Lower lobe of right lung (tissue), 2 donors: ENCODE measurements at regions not wholly inside any gene's neighbourhood (a gene's known extent, or its start where the extent isn't known, plus 50 kb on each side); places are given as distances from the start of the nearest gene placed in this dataset.

Experiments used
- ATAC-seq, 2 donors: fragments of 200-7000 bp; cut with Tn5 transposase; one replicate each; pipeline ENCODE4 v1.9.1; 2020 to 2022; ENCODE audit warnings: mild to moderate bottlenecking in 2 of 2, moderate library complexity in 2 of 2
- DNase-seq: peaks from one replicate; pipeline ENCODE4 v3.0.0-alpha.2; 2020
- H3K27ac ChIP-seq: fragments of 200-600 bp; one replicate; pipeline ENCODE4 v1.8.0; 2022
- H3K27me3 ChIP-seq: fragments of 200-600 bp; one replicate; pipeline ENCODE4 v1.8.0; 2022; ENCODE audit warnings: low read depth
- H3K36me3 ChIP-seq: fragments of 200-600 bp; one replicate; pipeline ENCODE4 v1.8.0; 2022; ENCODE audit warnings: mild to moderate bottlenecking
- H3K4me1 ChIP-seq: fragments of 200-600 bp; one replicate; pipeline ENCODE4 v1.8.0; 2022
- H3K4me3 ChIP-seq: fragments of 200-600 bp; one replicate; pipeline ENCODE4 v1.8.0; 2022; ENCODE audit warnings: mild to moderate bottlenecking
- H3K9me3 ChIP-seq: fragments of 200-600 bp; one replicate; pipeline ENCODE4 v1.8.0; 2022
- intact Hi-C: fragments of 100-400 bp; cut with DNase I; formaldehyde crosslinking; loops from one replicate; pipeline ENCODE4 v1.11.0; 2022
- TF ChIP-seq, protein P1 (sequence below): fragments of 200-600 bp; IDR thresholded peaks from one replicate; pipeline ENCODE4 v1.8.0; 2022; ENCODE audit warnings: antibody characterized with exemption, mild to moderate bottlenecking
- donor health status: DM: no; HTN: yes; CAD: no; lungs with severe emphysema.

DNA sequence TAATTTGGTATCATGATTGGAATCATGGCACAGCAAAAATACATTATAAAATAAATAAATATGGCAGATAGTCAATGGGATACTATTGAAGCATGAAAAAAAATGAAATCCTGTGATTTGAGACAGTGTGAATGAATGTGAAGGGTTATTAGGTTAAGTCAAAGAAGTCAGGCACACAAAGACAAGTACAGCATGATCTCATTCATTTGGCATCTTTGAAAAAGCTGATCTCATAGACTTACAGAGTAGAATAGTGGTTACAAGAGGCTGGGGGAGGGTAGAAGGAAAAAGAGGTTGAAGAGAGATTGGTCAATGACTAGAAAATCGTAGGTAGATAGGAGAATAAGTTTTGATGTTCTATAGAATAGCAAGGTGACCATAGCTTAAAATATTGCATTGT is 295.1 kb upstream of the SLITRK5 start:
- H3K27ac ChIP-seq: no peak overlapping the region
- ATAC-seq: no peak
- TF ChIP-seq, protein P1, sequence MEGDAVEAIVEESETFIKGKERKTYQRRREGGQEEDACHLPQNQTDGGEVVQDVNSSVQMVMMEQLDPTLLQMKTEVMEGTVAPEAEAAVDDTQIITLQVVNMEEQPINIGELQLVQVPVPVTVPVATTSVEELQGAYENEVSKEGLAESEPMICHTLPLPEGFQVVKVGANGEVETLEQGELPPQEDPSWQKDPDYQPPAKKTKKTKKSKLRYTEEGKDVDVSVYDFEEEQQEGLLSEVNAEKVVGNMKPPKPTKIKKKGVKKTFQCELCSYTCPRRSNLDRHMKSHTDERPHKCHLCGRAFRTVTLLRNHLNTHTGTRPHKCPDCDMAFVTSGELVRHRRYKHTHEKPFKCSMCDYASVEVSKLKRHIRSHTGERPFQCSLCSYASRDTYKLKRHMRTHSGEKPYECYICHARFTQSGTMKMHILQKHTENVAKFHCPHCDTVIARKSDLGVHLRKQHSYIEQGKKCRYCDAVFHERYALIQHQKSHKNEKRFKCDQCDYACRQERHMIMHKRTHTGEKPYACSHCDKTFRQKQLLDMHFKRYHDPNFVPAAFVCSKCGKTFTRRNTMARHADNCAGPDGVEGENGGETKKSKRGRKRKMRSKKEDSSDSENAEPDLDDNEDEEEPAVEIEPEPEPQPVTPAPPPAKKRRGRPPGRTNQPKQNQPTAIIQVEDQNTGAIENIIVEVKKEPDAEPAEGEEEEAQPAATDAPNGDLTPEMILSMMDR: no peak
- no peaks in the 10 kb centered on the region for H3K27me3 ChIP-seq
- no peaks in the 10 kb centered on the region for H3K36me3 ChIP-seq
- DNase-seq: no peak
- no peaks in the 10 kb centered on the region for H3K4me1 ChIP-seq
- intact Hi-C loops: no loop called here
- H3K4me3 ChIP-seq: no peak overlapping the region
- no peaks in the 10 kb centered on the region for H3K9me3 ChIP-seq

DNA sequence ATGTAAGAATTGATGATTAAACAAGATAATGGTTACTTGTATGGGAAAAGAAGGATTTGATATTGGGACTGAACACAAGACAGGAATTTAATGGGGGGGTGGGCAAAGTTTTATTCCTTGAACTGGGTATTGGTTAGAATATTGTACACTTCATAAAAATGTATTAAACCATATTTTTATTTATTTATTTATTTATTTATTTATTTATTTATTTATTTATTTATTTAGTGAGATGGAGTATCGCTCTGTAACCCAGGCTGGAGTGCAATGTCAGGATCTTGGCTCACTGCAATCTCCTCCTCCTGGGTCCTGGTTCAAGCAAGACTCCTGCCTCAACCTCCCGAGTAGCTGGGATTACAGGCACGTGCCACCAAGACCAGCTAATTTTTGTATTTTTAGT is 287.1 kb upstream of the SLITRK5 start:
- Histone ChIP-seq H3K4me1 (no peaks in the 10 kb centered on the region), H3K9me3 (no peaks in the 10 kb centered on the region), H3K27me3 (no peaks in the 10 kb centered on the region), H3K27ac (no peak overlapping the region), H3K36me3 (no peaks in the 10 kb centered on the region), H3K4me3 (no peak overlapping the region)
- intact Hi-C loops: no loop called here
- ATAC-seq (no peak), DNase-seq (no peak)
- TF ChIP-seq, protein P1: no peak

DNA sequence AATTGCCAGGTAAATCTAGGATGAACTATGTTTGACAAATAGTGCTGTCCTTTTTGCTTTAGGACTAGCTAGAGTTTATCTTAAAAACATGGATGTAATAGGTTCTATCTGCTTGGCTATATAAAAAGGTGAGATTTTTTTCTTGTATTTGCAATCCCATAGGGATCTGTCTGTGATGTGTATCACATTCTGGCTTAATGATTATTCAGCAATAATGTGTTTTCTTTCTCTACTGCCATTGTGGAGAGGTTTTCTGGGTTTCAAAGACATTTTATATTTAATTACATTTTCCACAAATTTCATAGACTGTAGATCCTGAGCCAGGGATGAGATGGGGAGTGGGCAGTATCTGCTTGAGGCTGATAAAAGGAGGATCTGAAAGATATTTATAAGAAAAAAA is 277.8 kb upstream of the SLITRK5 start:
- H3K4me3 ChIP-seq: no peak overlapping the region
- TF ChIP-seq, protein P1: no peak
- H3K27me3 ChIP-seq: no peaks in the 10 kb centered on the region
- DNase-seq: no peak
- no peak for ATAC-seq
- intact Hi-C loops: no loop called here
- H3K27ac ChIP-seq: no peak overlapping the region
- no peaks in the 10 kb centered on the region for H3K4me1 ChIP-seq
- no peaks in the 10 kb centered on the region for H3K36me3 ChIP-seq
- no peaks in the 10 kb centered on the region for H3K9me3 ChIP-seq

DNA sequence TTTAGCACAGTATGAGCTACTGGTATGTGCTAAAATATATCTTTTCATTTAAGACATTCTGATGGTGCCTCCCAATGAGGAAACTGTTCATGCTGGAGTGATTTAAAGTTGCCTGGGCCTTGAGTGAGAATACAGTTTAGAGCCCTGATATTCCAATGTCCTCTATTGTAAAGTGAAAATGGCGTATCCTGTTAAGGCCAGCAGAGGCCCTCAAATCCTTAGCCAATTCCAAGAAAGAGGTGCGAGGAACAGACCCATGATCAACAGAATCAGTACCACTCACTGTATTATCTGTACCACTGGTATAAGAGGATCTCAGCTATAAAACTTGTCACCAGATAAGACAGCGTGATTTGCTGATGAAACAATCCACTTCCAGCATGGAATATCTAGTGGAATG is 273.1 kb upstream of the SLITRK5 start:
- Histone ChIP-seq H3K36me3 (no peaks in the 10 kb centered on the region), H3K27ac (no peak overlapping the region), H3K4me1 (no peaks in the 10 kb centered on the region), H3K27me3 (no peaks in the 10 kb centered on the region), H3K4me3 (no peak overlapping the region), H3K9me3 (no peaks in the 10 kb centered on the region)
- ATAC-seq: no peak
- intact Hi-C loops: no loop called here
- TF ChIP-seq, protein P1: no peak
- no peak for DNase-seq

DNA sequence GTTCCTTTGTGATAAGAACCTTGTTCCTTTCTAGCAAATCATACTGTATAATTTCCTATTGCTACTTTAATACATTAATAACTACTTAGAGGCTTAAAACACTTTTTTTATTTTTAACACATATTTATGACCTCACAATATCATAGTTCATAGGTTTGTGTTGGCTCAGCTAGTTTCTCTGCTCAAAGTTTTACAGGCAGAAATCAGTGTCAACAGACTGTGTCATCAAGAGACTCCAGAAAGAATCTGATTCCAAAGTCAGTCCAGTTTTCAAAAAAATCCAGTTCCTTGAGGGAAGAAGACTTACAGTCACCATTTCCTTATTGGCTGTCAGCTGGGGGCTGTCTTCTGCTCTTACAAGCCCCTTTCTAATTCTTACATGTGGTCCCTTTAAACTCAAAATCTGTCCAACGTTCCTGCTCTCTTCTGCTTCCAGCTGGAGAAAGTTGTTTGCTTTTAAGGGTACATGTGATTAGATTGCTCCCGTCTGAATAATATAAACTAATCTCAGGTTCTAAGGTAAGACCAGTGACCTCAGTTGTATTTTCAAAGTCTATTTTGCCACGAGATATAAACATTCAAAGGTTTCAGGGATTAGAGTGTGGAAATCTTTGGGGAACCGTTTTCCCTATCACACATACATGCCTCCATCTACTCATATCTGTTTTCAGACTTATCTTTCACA is 267.3 kb upstream of the SLITRK5 start:
- Histone ChIP-seq H3K9me3 (no peaks in the 10 kb centered on the region), H3K36me3 (no peaks in the 10 kb centered on the region), H3K27me3 (no peaks in the 10 kb centered on the region), H3K4me3 (no peak overlapping the region), H3K27ac (no peak overlapping the region), H3K4me1 (no peaks in the 10 kb centered on the region)
- TF ChIP-seq, protein P1: no peak
- DNase-seq (no peak), ATAC-seq (no peak)
- intact Hi-C loops: no loop called here
